ENCODE measurements at regions not wholly inside any gene's neighbourhood (a gene's known extent, or its start where the extent isn't known, plus 50 kb on each side); places are given as distances from the start of the nearest gene placed in this dataset.

GRCh38 chr16:77618951-77619350 lies 103.4 kb upstream of the NUDT7 start:
- no peaks in the 10 kb centered on the region for H3K9me3 ChIP-seq (ENCODE audit: severe bottlenecking)
- TF ChIP-seq, protein P1, sequence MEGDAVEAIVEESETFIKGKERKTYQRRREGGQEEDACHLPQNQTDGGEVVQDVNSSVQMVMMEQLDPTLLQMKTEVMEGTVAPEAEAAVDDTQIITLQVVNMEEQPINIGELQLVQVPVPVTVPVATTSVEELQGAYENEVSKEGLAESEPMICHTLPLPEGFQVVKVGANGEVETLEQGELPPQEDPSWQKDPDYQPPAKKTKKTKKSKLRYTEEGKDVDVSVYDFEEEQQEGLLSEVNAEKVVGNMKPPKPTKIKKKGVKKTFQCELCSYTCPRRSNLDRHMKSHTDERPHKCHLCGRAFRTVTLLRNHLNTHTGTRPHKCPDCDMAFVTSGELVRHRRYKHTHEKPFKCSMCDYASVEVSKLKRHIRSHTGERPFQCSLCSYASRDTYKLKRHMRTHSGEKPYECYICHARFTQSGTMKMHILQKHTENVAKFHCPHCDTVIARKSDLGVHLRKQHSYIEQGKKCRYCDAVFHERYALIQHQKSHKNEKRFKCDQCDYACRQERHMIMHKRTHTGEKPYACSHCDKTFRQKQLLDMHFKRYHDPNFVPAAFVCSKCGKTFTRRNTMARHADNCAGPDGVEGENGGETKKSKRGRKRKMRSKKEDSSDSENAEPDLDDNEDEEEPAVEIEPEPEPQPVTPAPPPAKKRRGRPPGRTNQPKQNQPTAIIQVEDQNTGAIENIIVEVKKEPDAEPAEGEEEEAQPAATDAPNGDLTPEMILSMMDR (IDR thresholded peaks at IDR 0.05; ENCODE audit: low read depth, low read length) = no peak
- no peaks in the 10 kb centered on the region for H3K36me3 ChIP-seq
- H3K27me3 ChIP-seq (ENCODE audit: insufficient read depth, low read depth, severe bottlenecking) = no peaks in the 10 kb centered on the region
- no peak overlapping the region for H3K4me3 ChIP-seq (ENCODE audit: low read depth, low read length)
- no peak overlapping the region for H3K27ac ChIP-seq
- no peak for DNase-seq

GRCh38 chr16:77624085-77624484 lies 98.2 kb upstream of the NUDT7 start:
- TF ChIP-seq, protein P1 (IDR thresholded peaks at IDR 0.05; ENCODE audit: low read depth, low read length) = no peak
- no peak overlapping the region for H3K4me3 ChIP-seq (ENCODE audit: low read depth, low read length)
- peak; percentile 11 for DNase-seq
- H3K27ac ChIP-seq = no peak overlapping the region
- H3K9me3 ChIP-seq (ENCODE audit: severe bottlenecking) = no peaks in the 10 kb centered on the region
- H3K36me3 ChIP-seq = no peaks in the 10 kb centered on the region
- H3K27me3 ChIP-seq (ENCODE audit: insufficient read depth, low read depth, severe bottlenecking) = no peaks in the 10 kb centered on the region

GRCh38 chr16:77636615-77637014 lies 85.7 kb upstream of the NUDT7 start:
- TF ChIP-seq, protein P1 (IDR thresholded peaks at IDR 0.05; ENCODE audit: low read depth, low read length) = no peak
- Histone ChIP-seq H3K36me3 (no peaks in the 10 kb centered on the region), H3K9me3 (ENCODE audit: severe bottlenecking) (no peaks in the 10 kb centered on the region), H3K4me3 (ENCODE audit: low read depth, low read length) (no peak overlapping the region), H3K27ac (no peak overlapping the region), H3K27me3 (ENCODE audit: insufficient read depth, low read depth, severe bottlenecking) (no peaks in the 10 kb centered on the region)
- no peak for DNase-seq

DNA sequence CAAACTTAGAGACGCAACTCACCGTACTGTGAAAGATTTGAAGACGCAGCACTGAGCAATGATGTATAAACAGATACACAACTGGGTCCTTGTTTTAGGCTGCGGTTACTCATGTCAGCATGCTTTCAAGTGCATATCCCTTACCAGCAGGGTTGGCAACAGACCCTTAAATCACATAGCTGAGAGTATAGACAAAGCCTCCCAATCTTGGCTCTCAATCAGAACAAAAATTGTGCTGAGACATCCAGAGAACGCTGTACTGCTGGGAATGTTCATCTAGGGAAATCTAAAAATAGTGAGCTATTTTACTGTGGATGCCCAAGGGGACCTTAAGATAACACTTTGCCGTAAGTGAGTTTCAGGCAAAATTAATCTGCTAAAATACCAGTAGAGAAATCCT lies 84.4 kb upstream of the NUDT7 start:
- no peak for DNase-seq
- Histone ChIP-seq H3K9me3 (ENCODE audit: severe bottlenecking) (no peaks in the 10 kb centered on the region), H3K4me3 (ENCODE audit: low read depth, low read length) (no peak overlapping the region), H3K27ac (no peak overlapping the region), H3K36me3 (no peaks in the 10 kb centered on the region), H3K27me3 (ENCODE audit: insufficient read depth, low read depth, severe bottlenecking) (no peaks in the 10 kb centered on the region)
- TF ChIP-seq, protein P1 (IDR thresholded peaks at IDR 0.05; ENCODE audit: low read depth, low read length) = no peak

DNA sequence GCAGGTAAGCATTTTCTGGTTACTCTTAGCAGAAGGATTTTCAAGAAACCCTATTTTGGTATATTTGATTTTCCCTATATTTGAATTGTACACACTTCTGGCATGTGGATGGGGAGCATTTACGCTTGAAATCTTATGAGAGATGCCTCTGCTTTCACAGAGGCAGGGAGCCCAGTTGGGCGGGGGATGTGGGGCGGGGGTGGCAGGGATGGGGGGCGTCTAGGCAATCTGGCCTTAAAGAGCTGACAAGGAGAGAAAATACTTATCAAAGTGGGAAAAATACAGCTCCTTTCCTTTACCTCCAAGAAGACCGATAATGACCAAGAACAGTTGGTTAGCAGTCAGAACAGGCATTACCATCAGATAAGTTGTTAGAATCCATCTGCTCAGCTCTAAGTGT lies 79.1 kb upstream of the NUDT7 start:
- TF ChIP-seq, protein P1 (IDR thresholded peaks at IDR 0.05; ENCODE audit: low read depth, low read length) = no peak
- Histone ChIP-seq H3K27ac (no peak overlapping the region), H3K4me3 (ENCODE audit: low read depth, low read length) (no peak overlapping the region)

DNA sequence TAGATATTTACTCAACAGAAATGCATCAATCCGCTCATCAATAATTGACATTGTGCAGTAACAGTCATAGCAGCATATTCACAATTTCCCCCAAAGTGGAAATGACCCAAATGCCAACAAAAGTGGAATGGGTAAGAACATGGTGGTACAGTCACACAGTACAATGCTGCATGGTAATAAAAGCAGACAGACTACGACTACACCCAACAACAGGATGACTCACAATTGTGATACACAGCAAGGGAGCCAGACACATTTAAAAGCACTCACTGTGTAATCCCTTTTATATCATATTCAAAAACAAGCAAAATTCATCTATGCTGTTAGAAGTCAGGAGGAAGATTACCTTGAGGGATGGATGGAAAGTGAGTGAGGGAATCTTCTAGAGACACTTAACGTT lies 76.5 kb upstream of the NUDT7 start:
- no peak for DNase-seq
- TF ChIP-seq, protein P1 (IDR thresholded peaks at IDR 0.05; ENCODE audit: low read depth, low read length) = no peak
- Histone ChIP-seq H3K27me3 (ENCODE audit: insufficient read depth, low read depth, severe bottlenecking) (no peaks in the 10 kb centered on the region), H3K27ac (no peak overlapping the region), H3K4me3 (ENCODE audit: low read depth, low read length) (no peak overlapping the region), H3K9me3 (ENCODE audit: severe bottlenecking) (no peaks in the 10 kb centered on the region), H3K36me3 (no peaks in the 10 kb centered on the region)

More for the DNA sequence above, 79.1 kb upstream of the NUDT7 start:
- Histone ChIP-seq H3K36me3 (no peaks in the 10 kb centered on the region), H3K27me3 (ENCODE audit: insufficient read depth, low read depth, severe bottlenecking) (no peaks in the 10 kb centered on the region), H3K9me3 (ENCODE audit: severe bottlenecking) (no peaks in the 10 kb centered on the region)
- no peak for DNase-seq

Data from WERI-Rb-1 (cell line).